HL-60 (cell line): ENCODE measurements at regions not wholly inside any gene's neighbourhood (a gene's known extent, or its start where the extent isn't known, plus 50 kb on each side); places are given as distances from the start of the nearest gene placed in this dataset.
"Not testable (repeated sequence)": the region's sequence is repeated elsewhere in the genome, so short reads cannot be mapped to it uniquely, and the experiment has no call there.

Experiments
- DNase-seq, 2 experiments: peaks; one replicate each; pipeline ENCODE4 v3.0.0-alpha.2; 2010 to 2020; ENCODE audit warnings: low read depth in 1 of 2, low spot score in 1 of 2
- H3K27ac ChIP-seq: fragments of 250-450 bp; sonication (Bioruptor Pico); replicated peaks from 2 replicates; pipeline ENCODE4 v1.5.1; 2020; ENCODE audit warnings: mild to moderate bottlenecking, moderate library complexity
- H3K27me3 ChIP-seq: fragments of 250-450 bp; sonication (Bioruptor Pico); 2 replicates; pipeline ENCODE4 v1.5.1; 2021; ENCODE audit warnings: mild to moderate bottlenecking, moderate library complexity; ENCODE audit not compliant: insufficient read depth, poor library complexity, severe bottlenecking
- H3K4me3 ChIP-seq: replicated peaks from 2 replicates; pipeline ENCODE4 v1.5.1; 2011; ENCODE audit warnings: mild to moderate bottlenecking, control low read depth, low read length; ENCODE audit not compliant: insufficient read depth
- CTCF ChIP-seq: IDR thresholded peaks from one replicate; pipeline ENCODE4 v1.5.1; 2011; ENCODE audit warnings: low read length, control low read depth, inconsistent platforms; ENCODE audit not compliant: insufficient read depth
- GABPA ChIP-seq: IDR thresholded peaks from 2 replicates; pipeline ENCODE4 v1.6.1; 2012; ENCODE audit warnings: low read depth
- POLR2AphosphoS5 ChIP-seq: IDR thresholded peaks from 2 replicates; pipeline ENCODE4 v1.6.1; 2012; ENCODE audit warnings: low read depth
- REST ChIP-seq: IDR thresholded peaks from 2 replicates; pipeline ENCODE4 v1.6.1; 2012; ENCODE audit warnings: low read depth; ENCODE audit not compliant: insufficient replicate concordance
- SPI1 ChIP-seq: IDR thresholded peaks from 2 replicates; pipeline ENCODE4 v1.6.1; 2012; ENCODE audit warnings: low read depth, mild to moderate bottlenecking, borderline replicate concordance

GRCh38 chr3:153484842-153485241 lies 322.8 kb downstream of the RAP2B start:
- TF ChIP-seq GABPA, result no peak
- TF ChIP-seq CTCF, result no peak
- no peak for TF ChIP-seq POLR2AphosphoS5
- TF ChIP-seq SPI1, result no peak
- TF ChIP-seq REST, result no peak
- Histone ChIP-seq H3K27me3 (no peaks in the 10 kb centered on the region), H3K27ac (no peak overlapping the region), H3K4me3 (no peak overlapping the region)
- DNase-seq, result no peak

GRCh38 chr3:153495422-153495821 lies 333.4 kb downstream of the RAP2B start:
- Histone ChIP-seq H3K27ac (no peak overlapping the region), H3K27me3 (no peaks in the 10 kb centered on the region), H3K4me3 (no peak overlapping the region)
- DNase-seq, result no peak
- no peak for TF ChIP-seq POLR2AphosphoS5

- H3K4me3 ChIP-seq, result no peak overlapping the region
- DNase-seq, result no peak
- H3K27me3 ChIP-seq, result no peaks in the 10 kb centered on the region
- H3K27ac ChIP-seq, result no peak overlapping the region
- TF ChIP-seq GABPA (no peak), REST (no peak), SPI1 (no peak), POLR2AphosphoS5 (no peak), CTCF (no peak)
These were observed 340.7 kb downstream of the RAP2B start for GRCh38 chr3:153502682-153503081.

- H3K27me3 ChIP-seq, result no peaks in the 10 kb centered on the region
- no peak overlapping the region for H3K4me3 ChIP-seq
- TF ChIP-seq POLR2AphosphoS5, result no peak
- TF ChIP-seq REST, result no peak
- TF ChIP-seq SPI1, result no peak
- TF ChIP-seq CTCF, result no peak
- no peak for TF ChIP-seq GABPA
- no peak for DNase-seq
- H3K27ac ChIP-seq, result no peak overlapping the region
These were observed 341.8 kb downstream of the RAP2B start for GRCh38 chr3:153503873-153504272.

GRCh38 chr3:153506205-153506604 lies 344.2 kb downstream of the RAP2B start:
- not testable (repeated sequence) for DNase-seq, H3K27ac ChIP-seq, H3K27me3 ChIP-seq, H3K4me3 ChIP-seq

- not testable (repeated sequence) for H3K27ac ChIP-seq, H3K4me3 ChIP-seq
These were observed 344.7 kb downstream of the RAP2B start for GRCh38 chr3:153506686-153507085.

More at GRCh38 chr3:153506686-153507085, 344.7 kb downstream of the RAP2B start:
- H3K27me3 ChIP-seq, DNase-seq: not testable (repeated sequence)
